AG04449 (cell line): ENCODE measurements at regions not wholly inside any gene's neighbourhood (a gene's known extent, or its start where the extent isn't known, plus 50 kb on each side); places are given as distances from the start of the nearest gene placed in this dataset.
"Not testable (repeated sequence)": the region's sequence is repeated elsewhere in the genome, so short reads cannot be mapped to it uniquely, and the experiment has no call there.

ENCODE experiments used
- CTCF ChIA-PET: fragments of 350-600 bp; formaldehyde crosslinking; extraction: SDS; loops from one replicate; lab custom pipeline; 2021; ENCODE audit warnings: antibody characterized with exemption; lab: Yijun Ruan, JAX
- POLR2A ChIA-PET: fragments of 400-600, 350-600 bp; formaldehyde crosslinking; extraction: SDS; loops from one replicate; lab custom pipeline; 2020; ENCODE audit warnings: antibody characterized with exemption, inconsistent platforms; lab: Yijun Ruan, JAX
- DNase-seq: peaks from one replicate; pipeline ENCODE4 v3.0.0-alpha.2; 2010; ENCODE audit warnings: low read depth, low spot score
- H3K4me3 ChIP-seq: 2 replicates; pipeline ENCODE4 v1.5.1; 2011; ENCODE audit warnings: low read depth, mild to moderate bottlenecking, control low read depth, low read length
- CTCF ChIP-seq: IDR thresholded peaks from one replicate; pipeline ENCODE4 v1.5.1; 2011; ENCODE audit warnings: mild to moderate bottlenecking, moderate library complexity, low read length, control low read depth, inconsistent platforms; ENCODE audit not compliant: insufficient read depth; ENCODE audit errors: missing control alignments

DNA sequence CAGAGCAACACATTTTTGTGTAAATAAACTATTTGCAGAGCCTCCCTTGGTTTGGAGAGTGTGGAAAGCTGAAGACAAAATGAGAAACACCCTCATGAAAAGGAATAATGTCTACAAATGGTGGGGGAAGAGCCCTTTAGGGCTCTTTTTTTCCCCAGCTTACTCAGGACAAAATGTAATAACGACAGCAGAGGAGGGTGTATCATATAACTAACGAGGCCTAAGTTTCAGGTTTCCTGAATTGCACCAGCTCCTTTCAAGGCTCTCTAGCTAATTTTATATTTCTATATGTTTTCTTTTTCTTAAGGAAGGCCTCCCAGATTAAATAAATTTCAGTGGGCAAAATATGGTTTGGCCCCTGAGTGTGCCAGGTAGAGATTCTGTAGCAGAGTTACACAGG is 116.3 kb downstream of the FEM1C start:
- POLR2A ChIA-PET, result no interaction called here
- CTCF ChIA-PET, result no interaction called here

DNA sequence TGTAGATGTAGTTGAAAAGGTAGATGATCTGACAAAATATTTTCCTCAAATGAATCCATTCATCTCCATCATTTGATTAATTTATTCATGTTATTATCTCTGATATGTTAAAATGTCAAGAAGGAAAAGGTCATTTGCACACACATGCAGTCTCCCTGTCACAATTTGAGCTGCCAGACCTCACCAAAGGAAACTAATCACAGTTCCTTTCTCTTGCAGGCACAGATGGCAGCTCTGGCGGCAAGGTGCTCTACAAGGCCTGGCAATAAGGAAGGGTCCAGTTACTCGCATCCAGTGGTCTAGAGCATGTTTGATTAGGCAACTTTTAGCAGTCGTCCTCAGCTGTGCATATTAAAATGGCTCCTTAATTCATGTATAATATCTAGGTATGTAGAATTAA is 120.1 kb downstream of the FEM1C start:
- no peak for DNase-seq
- H3K4me3 ChIP-seq, result no peak overlapping the region
- POLR2A ChIA-PET, result interaction anchor here (1.3 kb wide), 1 partner anchor 36 kb away, joined by 3 read pairs; no protein-coding TSS in a partner anchor
- TF ChIP-seq CTCF, result no peak
- CTCF ChIA-PET, result interaction anchor here (1.5 to 2.7 kb wide), 3 partner anchors 9 to 47 kb away, joined by 4 to 8 read pairs (median 5); no protein-coding TSS in a partner anchor

More for the DNA sequence above, 116.3 kb downstream of the FEM1C start:
- DNase-seq, result no peak
- H3K4me3 ChIP-seq, result no peak overlapping the region
- no peak for TF ChIP-seq CTCF

- no peak for DNase-seq
- CTCF ChIA-PET, result interaction anchor here (1.5 kb wide), 2 partner anchors 9 to 46 kb away, joined by 4 to 5 read pairs; no protein-coding TSS in a partner anchor
- POLR2A ChIA-PET, result interaction anchor here (1.3 kb wide), 1 partner anchor 36 kb away, joined by 3 read pairs; no protein-coding TSS in a partner anchor
- H3K4me3 ChIP-seq, result no peak overlapping the region
- TF ChIP-seq CTCF, result no peak
These were observed 120.5 kb downstream of the FEM1C start for GRCh38 chr5:115424030-115424429.

- H3K4me3 ChIP-seq, result no peak overlapping the region
- POLR2A ChIA-PET, result interaction anchor here (1.3 kb wide), 1 partner anchor 37 kb away, joined by 3 read pairs; no protein-coding TSS in a partner anchor
- TF ChIP-seq CTCF, result no peak
- no peak for DNase-seq
- CTCF ChIA-PET, result interaction anchor here (1.5 kb wide), 1 partner anchor 46 kb away, joined by 5 read pairs; no protein-coding TSS in a partner anchor
These were observed 121.0 kb downstream of the FEM1C start for GRCh38 chr5:115423541-115423940.

DNA sequence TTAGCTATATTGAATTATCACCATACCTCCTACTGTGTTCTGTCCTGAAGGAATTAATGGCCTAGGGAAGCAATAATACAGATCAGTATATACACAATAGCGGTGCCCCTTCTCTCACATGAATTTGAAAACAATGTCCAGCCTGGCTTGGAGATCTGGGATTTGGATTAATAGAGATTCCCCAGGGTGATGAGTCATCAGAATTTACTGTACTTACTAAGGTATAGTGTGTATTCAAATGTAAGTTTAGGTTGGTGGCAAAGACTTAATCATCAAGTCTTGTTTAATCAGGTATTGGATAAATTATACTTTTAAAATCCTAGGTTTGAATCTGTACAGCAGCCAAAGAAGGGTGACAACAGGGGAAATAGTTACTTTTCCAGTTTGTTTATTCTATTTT is 121.5 kb downstream of the FEM1C start:
- no peak overlapping the region for H3K4me3 ChIP-seq
- CTCF ChIA-PET, result interaction anchor here (1.5 kb wide), 1 partner anchor 45 kb away, joined by 5 read pairs; no protein-coding TSS in a partner anchor
- POLR2A ChIA-PET, result interaction anchor here (1.3 kb wide), 1 partner anchor 37 kb away, joined by 3 read pairs; no protein-coding TSS in a partner anchor
- DNase-seq, result no peak
- no peak for TF ChIP-seq CTCF

GRCh38 chr5:115420812-115421211 is 123.8 kb downstream of the FEM1C start:
- CTCF ChIA-PET, result interaction anchor here (0.8 kb wide), 1 partner anchor 87 kb away, joined by 3 read pairs; no protein-coding TSS in a partner anchor
- DNase-seq, POLR2A ChIA-PET, H3K4me3 ChIP-seq: not testable (repeated sequence)
